Spleen (tissue), 7 donors: ENCODE measurements at regions not wholly inside any gene's neighbourhood (a gene's known extent, or its start where the extent isn't known, plus 50 kb on each side); places are given as distances from the start of the nearest gene placed in this dataset.

Source experiments
- POLR2A ChIP-seq, 3 donors: fragments of 450-650 bp; IDR thresholded peaks; one replicate each; pipeline ENCODE4 v1.5.1; 2017; ENCODE audit warnings: antibody characterized with exemption in 3 of 3, mild to moderate bottlenecking in 1 of 3
- POLR2AphosphoS5 ChIP-seq, 3 donors: sonication (generic); formaldehyde crosslinking; IDR thresholded peaks; one replicate each; pipeline ENCODE4 v1.5.1; 2017; ENCODE audit warnings: antibody characterized with exemption in 3 of 3
- TF ChIP-seq, protein P1 (sequence below), 11 experiments: fragments of 200-600 bp in 7 of 11; fragments of 450-650 bp in 4 of 11; sonication (generic) in 4 of 11; IDR thresholded peaks in 8 of 11; conservative IDR thresholded peaks in 3 of 11; 1 replicate in 7 of 11; 2 replicates in 4 of 11; pipeline versions ENCODE4 v1.4.0 to v1.8.0; 2016 to 2021; ENCODE audit warnings: antibody characterized with exemption in 11 of 11, inconsistent platforms in 4 of 11, mild to moderate bottlenecking in 1 of 11
- donor health status: DM: no; HTN: no; CAD: no; lungs with moderate emphysema.
- donor health status: DM: no; HTN: no; CAD: no.
- donor health status: DM: no; HTN: no; CAD: no.

DNA sequence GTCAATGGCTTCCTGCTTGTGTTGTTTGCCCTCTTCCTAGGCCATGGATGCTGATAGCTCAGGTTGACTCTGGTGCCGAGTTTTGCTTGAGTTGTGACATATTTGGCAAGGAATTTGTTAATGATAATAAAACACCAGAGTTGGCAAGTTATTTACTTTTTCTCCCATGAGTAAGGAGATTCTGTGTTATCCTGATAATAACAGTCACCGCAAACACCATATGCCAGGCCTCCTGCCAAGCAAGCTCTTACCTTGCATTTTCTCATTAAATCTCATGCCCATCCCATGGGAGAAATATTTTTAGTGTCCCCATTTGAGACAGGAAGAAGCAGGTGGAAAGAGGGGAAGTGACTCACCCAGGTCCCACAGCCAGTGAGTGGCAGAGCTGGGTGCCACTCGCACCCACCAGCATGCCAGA lies 67.4 kb upstream of the CLCN4 start:
- TF ChIP-seq, protein P1, sequence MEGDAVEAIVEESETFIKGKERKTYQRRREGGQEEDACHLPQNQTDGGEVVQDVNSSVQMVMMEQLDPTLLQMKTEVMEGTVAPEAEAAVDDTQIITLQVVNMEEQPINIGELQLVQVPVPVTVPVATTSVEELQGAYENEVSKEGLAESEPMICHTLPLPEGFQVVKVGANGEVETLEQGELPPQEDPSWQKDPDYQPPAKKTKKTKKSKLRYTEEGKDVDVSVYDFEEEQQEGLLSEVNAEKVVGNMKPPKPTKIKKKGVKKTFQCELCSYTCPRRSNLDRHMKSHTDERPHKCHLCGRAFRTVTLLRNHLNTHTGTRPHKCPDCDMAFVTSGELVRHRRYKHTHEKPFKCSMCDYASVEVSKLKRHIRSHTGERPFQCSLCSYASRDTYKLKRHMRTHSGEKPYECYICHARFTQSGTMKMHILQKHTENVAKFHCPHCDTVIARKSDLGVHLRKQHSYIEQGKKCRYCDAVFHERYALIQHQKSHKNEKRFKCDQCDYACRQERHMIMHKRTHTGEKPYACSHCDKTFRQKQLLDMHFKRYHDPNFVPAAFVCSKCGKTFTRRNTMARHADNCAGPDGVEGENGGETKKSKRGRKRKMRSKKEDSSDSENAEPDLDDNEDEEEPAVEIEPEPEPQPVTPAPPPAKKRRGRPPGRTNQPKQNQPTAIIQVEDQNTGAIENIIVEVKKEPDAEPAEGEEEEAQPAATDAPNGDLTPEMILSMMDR (IDR thresholded peaks at IDR 0.05 in 8 of 11, conservative IDR thresholded peaks at IDR 0.05 in 3 of 11): no peak
- no peak for TF ChIP-seq POLR2AphosphoS5 (IDR thresholded peaks at IDR 0.05)
- no peak for TF ChIP-seq POLR2A (IDR thresholded peaks at IDR 0.05)
